Rectal smooth muscle tissue (tissue), 1 donor: ENCODE measurements at regions not wholly inside any gene's neighbourhood (a gene's known extent, or its start where the extent isn't known, plus 50 kb on each side); places are given as distances from the start of the nearest gene placed in this dataset.
"Not testable (repeated sequence)": the region's sequence is repeated elsewhere in the genome, so short reads cannot be mapped to it uniquely, and the experiment has no call there.

Experiments used
- H3K27ac ChIP-seq: one replicate; pipeline ENCODE4 v1.7.0; 2013; ENCODE audit warnings: low read depth, low read length, inconsistent platforms
- H3K27me3 ChIP-seq: one replicate; pipeline ENCODE4 v1.7.0; 2013; ENCODE audit warnings: low read length; ENCODE audit not compliant: control insufficient read depth, insufficient read depth
- H3K36me3 ChIP-seq: one replicate; pipeline ENCODE4 v1.7.0; 2013; ENCODE audit warnings: low read length; ENCODE audit not compliant: control insufficient read depth, insufficient read depth
- H3K4me1 ChIP-seq: one replicate; pipeline ENCODE4 v1.7.0; 2013; ENCODE audit warnings: low read length; ENCODE audit not compliant: control insufficient read depth, insufficient read depth
- H3K4me3 ChIP-seq: one replicate; pipeline ENCODE4 v1.7.0; 2013; ENCODE audit warnings: low read length
- H3K9ac ChIP-seq: one replicate; pipeline ENCODE4 v1.7.0; 2013; ENCODE audit warnings: low read length

GRCh38 chr2:87217005-87217404 lies 195.4 kb upstream of the PLGLB1 start:
- not testable (repeated sequence) for H3K27ac ChIP-seq, H3K27me3 ChIP-seq, H3K36me3 ChIP-seq, H3K4me1 ChIP-seq, H3K4me3 ChIP-seq, H3K9ac ChIP-seq

GRCh38 chr2:87217741-87218410 lies 196.2 kb upstream of the PLGLB1 start:
- H3K27me3 ChIP-seq, H3K4me1 ChIP-seq, H3K36me3 ChIP-seq, H3K9ac ChIP-seq, H3K4me3 ChIP-seq, H3K27ac ChIP-seq: not testable (repeated sequence)

GRCh38 chr2:87220651-87221050 lies 199.0 kb upstream of the PLGLB1 start:
- H3K27me3 ChIP-seq, H3K9ac ChIP-seq, H3K4me3 ChIP-seq, H3K27ac ChIP-seq, H3K36me3 ChIP-seq, H3K4me1 ChIP-seq: not testable (repeated sequence)

- not testable (repeated sequence) for H3K27ac ChIP-seq, H3K27me3 ChIP-seq
Measured at GRCh38 chr2:87222131-87222530, 200.5 kb upstream of the PLGLB1 start.

GRCh38 chr2:87223873-87224272 lies 202.2 kb upstream of the PLGLB1 start:
- not testable (repeated sequence) for H3K27ac ChIP-seq, H3K4me3 ChIP-seq

More at GRCh38 chr2:87222131-87222530, 200.5 kb upstream of the PLGLB1 start:
- H3K36me3 ChIP-seq, H3K4me1 ChIP-seq, H3K4me3 ChIP-seq, H3K9ac ChIP-seq: not testable (repeated sequence)

GRCh38 chr2:87229091-87229689 lies 207.5 kb upstream of the PLGLB1 start:
- H3K36me3 ChIP-seq, H3K9ac ChIP-seq, H3K27me3 ChIP-seq, H3K4me3 ChIP-seq, H3K27ac ChIP-seq, H3K4me1 ChIP-seq: not testable (repeated sequence)

More at GRCh38 chr2:87223873-87224272, 202.2 kb upstream of the PLGLB1 start:
- H3K36me3 ChIP-seq, H3K27me3 ChIP-seq, H3K9ac ChIP-seq, H3K4me1 ChIP-seq: not testable (repeated sequence)

GRCh38 chr2:87229964-87230363 lies 208.3 kb upstream of the PLGLB1 start:
- H3K4me3 ChIP-seq, H3K4me1 ChIP-seq, H3K36me3 ChIP-seq, H3K27me3 ChIP-seq, H3K27ac ChIP-seq, H3K9ac ChIP-seq: not testable (repeated sequence)

GRCh38 chr2:87235333-87235981 lies 213.8 kb upstream of the PLGLB1 start:
- H3K4me1 ChIP-seq = not testable (repeated sequence)

GRCh38 chr2:87237570-87238336 lies 216.1 kb upstream of the PLGLB1 start:
- H3K4me1 ChIP-seq, H3K4me3 ChIP-seq, H3K27ac ChIP-seq, H3K9ac ChIP-seq, H3K27me3 ChIP-seq, H3K36me3 ChIP-seq: not testable (repeated sequence)

More at GRCh38 chr2:87235333-87235981, 213.8 kb upstream of the PLGLB1 start:
- not testable (repeated sequence) for H3K9ac ChIP-seq, H3K27me3 ChIP-seq, H3K27ac ChIP-seq, H3K4me3 ChIP-seq, H3K36me3 ChIP-seq

- not testable (repeated sequence) for H3K27me3 ChIP-seq, H3K9ac ChIP-seq, H3K27ac ChIP-seq, H3K4me1 ChIP-seq, H3K4me3 ChIP-seq, H3K36me3 ChIP-seq
Measured at GRCh38 chr2:87239558-87240215, 218.0 kb upstream of the PLGLB1 start.

GRCh38 chr2:87246066-87246717 lies 224.5 kb upstream of the PLGLB1 start:
- not testable (repeated sequence) for H3K4me1 ChIP-seq, H3K27ac ChIP-seq, H3K4me3 ChIP-seq, H3K9ac ChIP-seq, H3K27me3 ChIP-seq, H3K36me3 ChIP-seq

GRCh38 chr2:87252046-87252445 lies 230.4 kb upstream of the PLGLB1 start:
- not testable (repeated sequence) for H3K27ac ChIP-seq, H3K4me3 ChIP-seq, H3K4me1 ChIP-seq, H3K9ac ChIP-seq, H3K36me3 ChIP-seq, H3K27me3 ChIP-seq
